OCI-LY3 (cell line): ENCODE measurements at regions not wholly inside any gene's neighbourhood (a gene's known extent, or its start where the extent isn't known, plus 50 kb on each side); places are given as distances from the start of the nearest gene placed in this dataset.

ENCODE experiments used
- H2AFZ ChIP-seq: fragments of 200-600, 300-600 bp; shearing (Covaris generic); 2 replicates; pipeline ENCODE4 v1.6.0; 2014; ENCODE audit warnings: antibody characterized with exemption, low read depth, low read length
- H3K27ac ChIP-seq: fragments of 200-600, 300-600 bp; sonication (generic); 2 replicates; pipeline ENCODE4 v1.5.1; 2014; ENCODE audit warnings: mild to moderate bottlenecking, low read length, moderate library complexity, mixed read lengths
- H3K27me3 ChIP-seq: fragments of 200-600, 300-600 bp; sonication (generic); 2 replicates; pipeline ENCODE4 v1.6.1; 2014; ENCODE audit warnings: low read depth, low read length, mixed read lengths
- H3K36me3 ChIP-seq: fragments of 200-600, 300-600 bp; sonication (generic); replicated peaks from 2 replicates; pipeline ENCODE3; 2014; ENCODE audit warnings: low read depth, low read length, mixed read lengths
- H3K4me1 ChIP-seq: fragments of 300-600, 200-600 bp; sonication (generic); 2 replicates; pipeline ENCODE4 v1.6.1; 2014; ENCODE audit warnings: low read length, mixed read lengths
- H3K4me2 ChIP-seq: fragments of 200-600, 300-600 bp; sonication (generic); 2 replicates; pipeline ENCODE4 v1.6.1; 2014; ENCODE audit warnings: low read length, mixed read lengths
- H3K4me3 ChIP-seq: fragments of 300-600, 200-600 bp; sonication (generic); 2 replicates; pipeline ENCODE4 v1.5.1; 2014; ENCODE audit warnings: antibody characterized with exemption, mild to moderate bottlenecking, low read length, moderate library complexity
- H3K79me2 ChIP-seq: fragments of 300-600, 200-600 bp; shearing (Covaris generic); 2 replicates; pipeline ENCODE4 v1.6.1; 2014; ENCODE audit warnings: mild to moderate bottlenecking, low read length, mixed read lengths
- H3K9ac ChIP-seq: fragments of 300-600, 200-600 bp; shearing (Covaris generic); 2 replicates; pipeline ENCODE4 v1.6.0; 2014; ENCODE audit warnings: mild to moderate bottlenecking, low read length, moderate library complexity
- H3K9me3 ChIP-seq: fragments of 200-600, 300-600 bp; shearing (Covaris generic); 2 replicates; pipeline ENCODE4 v1.6.1; 2014; ENCODE audit warnings: low read length, mixed read lengths; ENCODE audit not compliant: insufficient read depth
- H4K20me1 ChIP-seq: fragments of 200-600, 300-600 bp; sonication (generic); 2 replicates; pipeline ENCODE4 v1.6.1; 2016; ENCODE audit warnings: low read length, mixed read lengths; ENCODE audit not compliant: insufficient read depth
- EZH2phosphoT487 ChIP-seq: fragments of 200-600 bp; shearing (Covaris generic); IDR thresholded peaks from 2 replicates; pipeline ENCODE4 v1.6.1; 2018; ENCODE audit warnings: antibody characterized with exemption, mixed run types, low read depth
- TF ChIP-seq, protein P1 (sequence below): fragments of 200-600, 300-600 bp; sonication (generic); IDR thresholded peaks from 2 replicates; pipeline ENCODE4 v1.5.1; 2014; ENCODE audit warnings: antibody characterized with exemption, low read length, low read depth

DNA sequence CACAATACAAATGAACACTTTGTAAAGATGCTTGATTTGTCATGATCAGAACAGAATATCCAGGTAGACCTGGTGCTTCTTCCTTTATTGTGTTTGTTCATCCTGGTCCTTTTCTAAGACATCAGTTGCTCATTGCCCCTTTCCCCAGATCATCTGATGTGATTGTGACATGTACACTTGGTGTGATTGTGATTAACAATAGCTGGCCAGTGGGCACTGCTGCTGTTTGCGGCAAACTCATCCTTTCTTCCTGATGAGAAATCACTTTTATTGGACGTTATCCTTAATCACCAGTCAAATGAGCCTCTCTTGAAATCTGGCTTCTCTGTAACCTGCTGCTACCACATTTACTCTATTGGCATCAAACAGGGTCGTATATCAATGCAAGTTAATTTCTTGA lies 135.1 kb downstream of the PCDH7 start:
- Histone ChIP-seq H3K9ac (no peak overlapping the region), H4K20me1 (no peaks in the 10 kb centered on the region), H3K27me3 (no peaks in the 10 kb centered on the region), H3K36me3 (no peaks in the 10 kb centered on the region), H2AFZ (no peak overlapping the region), H3K79me2 (no peaks in the 10 kb centered on the region), H3K27ac (no peak overlapping the region), H3K4me1 (no peaks in the 10 kb centered on the region), H3K4me3 (no peak overlapping the region), H3K9me3 (no peaks in the 10 kb centered on the region), H3K4me2 (no peak overlapping the region)
- TF ChIP-seq EZH2phosphoT487, result no peak
- TF ChIP-seq, protein P1, sequence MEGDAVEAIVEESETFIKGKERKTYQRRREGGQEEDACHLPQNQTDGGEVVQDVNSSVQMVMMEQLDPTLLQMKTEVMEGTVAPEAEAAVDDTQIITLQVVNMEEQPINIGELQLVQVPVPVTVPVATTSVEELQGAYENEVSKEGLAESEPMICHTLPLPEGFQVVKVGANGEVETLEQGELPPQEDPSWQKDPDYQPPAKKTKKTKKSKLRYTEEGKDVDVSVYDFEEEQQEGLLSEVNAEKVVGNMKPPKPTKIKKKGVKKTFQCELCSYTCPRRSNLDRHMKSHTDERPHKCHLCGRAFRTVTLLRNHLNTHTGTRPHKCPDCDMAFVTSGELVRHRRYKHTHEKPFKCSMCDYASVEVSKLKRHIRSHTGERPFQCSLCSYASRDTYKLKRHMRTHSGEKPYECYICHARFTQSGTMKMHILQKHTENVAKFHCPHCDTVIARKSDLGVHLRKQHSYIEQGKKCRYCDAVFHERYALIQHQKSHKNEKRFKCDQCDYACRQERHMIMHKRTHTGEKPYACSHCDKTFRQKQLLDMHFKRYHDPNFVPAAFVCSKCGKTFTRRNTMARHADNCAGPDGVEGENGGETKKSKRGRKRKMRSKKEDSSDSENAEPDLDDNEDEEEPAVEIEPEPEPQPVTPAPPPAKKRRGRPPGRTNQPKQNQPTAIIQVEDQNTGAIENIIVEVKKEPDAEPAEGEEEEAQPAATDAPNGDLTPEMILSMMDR, result no peak

DNA sequence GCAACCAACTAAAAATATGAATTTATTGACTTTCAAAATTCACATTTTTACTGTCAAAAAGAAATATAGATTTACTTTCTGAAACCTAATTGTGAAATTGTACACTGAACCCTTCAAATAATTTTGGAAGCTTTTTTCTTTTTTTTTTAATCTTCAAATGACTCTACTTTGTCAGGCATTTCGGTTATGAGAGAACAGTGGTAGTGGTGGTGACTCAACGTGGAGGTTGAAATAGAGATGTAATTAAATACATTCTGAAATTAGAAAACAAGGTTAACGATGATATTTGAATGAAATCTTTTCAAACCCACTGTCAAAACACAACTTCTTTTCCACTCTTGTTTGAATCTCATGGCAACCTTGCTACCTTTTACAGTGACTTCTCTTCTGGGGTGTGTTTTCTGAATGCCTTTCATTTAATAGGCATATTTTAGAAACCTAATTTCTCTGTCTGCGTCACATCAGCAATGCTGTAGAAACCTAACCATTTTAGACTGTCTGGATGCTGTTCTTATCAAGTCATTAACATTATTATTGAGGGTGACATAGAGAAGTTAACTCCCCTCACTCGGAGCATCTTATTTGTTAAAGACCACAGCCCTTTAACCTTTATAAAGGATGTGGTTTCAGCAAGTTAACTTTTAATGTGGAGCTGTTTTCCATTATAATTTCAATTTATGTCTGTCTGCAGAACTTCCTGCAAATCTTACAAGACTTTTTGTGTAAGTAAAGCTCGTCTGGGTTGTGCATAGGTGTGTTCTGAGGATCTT lies 136.8 kb downstream of the PCDH7 start:
- no peak overlapping the region for H3K27ac ChIP-seq
- H3K36me3 ChIP-seq, result no peaks in the 10 kb centered on the region
- no peaks in the 10 kb centered on the region for H3K4me1 ChIP-seq
- H3K27me3 ChIP-seq, result no peaks in the 10 kb centered on the region
- H3K9ac ChIP-seq, result no peak overlapping the region
- H2AFZ ChIP-seq, result no peak overlapping the region
- H3K9me3 ChIP-seq, result no peaks in the 10 kb centered on the region
- no peak for TF ChIP-seq EZH2phosphoT487
- TF ChIP-seq, protein P1, result no peak
- H3K4me2 ChIP-seq, result no peak overlapping the region
- no peaks in the 10 kb centered on the region for H3K79me2 ChIP-seq
- H4K20me1 ChIP-seq, result no peaks in the 10 kb centered on the region
- no peak overlapping the region for H3K4me3 ChIP-seq

DNA sequence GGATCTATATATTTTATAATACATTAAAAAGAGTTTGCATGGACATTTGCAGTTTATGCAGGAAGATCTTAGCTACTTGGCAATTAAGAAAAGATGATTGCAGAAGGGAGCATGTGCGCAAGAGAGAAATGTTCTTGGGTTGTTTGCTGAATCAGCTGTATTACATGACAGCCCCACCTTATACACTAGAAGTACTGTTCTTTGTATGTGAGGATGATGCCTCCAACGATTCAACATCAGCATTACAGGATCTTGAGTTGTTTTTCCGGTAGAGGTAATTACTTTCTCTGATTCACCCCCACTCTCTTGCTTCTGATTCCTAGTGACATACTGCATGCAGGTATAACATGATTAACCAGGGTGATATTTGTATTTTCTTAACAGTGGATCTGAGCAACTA lies 140.8 kb downstream of the PCDH7 start:
- no peak overlapping the region for H2AFZ ChIP-seq
- H3K4me1 ChIP-seq, result no peaks in the 10 kb centered on the region
- TF ChIP-seq, protein P1, result no peak
- TF ChIP-seq EZH2phosphoT487, result no peak
- H3K36me3 ChIP-seq, result no peaks in the 10 kb centered on the region
- H3K4me2 ChIP-seq, result no peak overlapping the region
- H3K79me2 ChIP-seq, result no peaks in the 10 kb centered on the region
- H3K27ac ChIP-seq, result no peak overlapping the region
- no peaks in the 10 kb centered on the region for H4K20me1 ChIP-seq
- H3K9ac ChIP-seq, result no peak overlapping the region
- no peak overlapping the region for H3K4me3 ChIP-seq
- H3K9me3 ChIP-seq, result no peaks in the 10 kb centered on the region
- H3K27me3 ChIP-seq, result no peaks in the 10 kb centered on the region

DNA sequence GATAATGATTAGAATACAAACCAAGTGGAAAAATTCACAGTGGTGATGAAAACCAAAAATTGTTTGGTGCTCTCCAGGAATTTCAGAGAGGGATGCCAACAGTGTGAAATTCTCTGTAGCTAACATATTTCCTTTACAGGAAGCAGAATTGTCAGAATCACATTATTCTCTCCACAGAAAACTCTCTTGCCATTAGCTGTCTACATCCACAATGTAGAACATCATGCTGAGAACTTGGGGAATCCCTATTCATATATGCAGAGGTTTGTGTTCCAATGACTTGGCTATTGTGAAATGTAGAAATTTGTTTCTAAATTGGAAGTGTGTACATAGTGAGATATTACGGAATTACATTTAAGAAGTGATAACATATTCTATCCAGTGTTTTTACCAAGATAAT lies 142.0 kb downstream of the PCDH7 start:
- no peak for TF ChIP-seq EZH2phosphoT487
- TF ChIP-seq, protein P1, result no peak
- H3K4me2 ChIP-seq, result no peak overlapping the region
- peaks cover 9% of the 10 kb centered on the region for H3K4me1 ChIP-seq
- H4K20me1 ChIP-seq, result no peaks in the 10 kb centered on the region
- H3K27ac ChIP-seq, result no peak overlapping the region
- H3K9me3 ChIP-seq, result no peaks in the 10 kb centered on the region
- H3K36me3 ChIP-seq, result no peaks in the 10 kb centered on the region
- no peaks in the 10 kb centered on the region for H3K27me3 ChIP-seq
- no peak overlapping the region for H3K9ac ChIP-seq
- no peak overlapping the region for H3K4me3 ChIP-seq
- no peaks in the 10 kb centered on the region for H3K79me2 ChIP-seq
- no peak overlapping the region for H2AFZ ChIP-seq
